ENCODE measurements at regions not wholly inside any gene's neighbourhood (a gene's known extent, or its start where the extent isn't known, plus 50 kb on each side); places are given as distances from the start of the nearest gene placed in this dataset.
"Not testable (repeated sequence)": the region's sequence is repeated elsewhere in the genome, so short reads cannot be mapped to it uniquely, and the experiment has no call there.

DNA sequence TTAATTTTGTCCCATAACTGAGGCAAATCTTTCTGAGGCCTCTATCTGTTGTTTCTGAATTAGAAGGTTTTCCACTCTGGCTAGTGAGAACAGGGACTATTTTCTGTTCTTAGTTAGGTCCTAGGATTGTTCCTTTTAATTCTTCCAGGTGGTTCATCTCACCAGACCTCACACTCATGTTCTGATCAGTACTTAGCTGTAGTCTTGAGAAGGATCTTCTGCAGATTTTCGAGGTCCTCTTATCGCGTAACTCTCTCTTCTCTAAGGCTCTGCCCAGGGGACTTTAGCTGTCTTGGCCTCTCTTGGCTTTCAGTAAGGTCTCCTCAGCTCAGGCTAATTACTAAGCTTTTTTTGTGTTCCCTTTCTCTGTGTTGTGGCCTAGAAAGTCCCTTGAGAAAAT is 201.1 kb downstream of the ETNK1 start:
- H3K36me3 ChIP-seq (ENCODE audit: insufficient read depth, low read length): no peaks in the 10 kb centered on the region
- H3K79me2 ChIP-seq (ENCODE audit: insufficient read depth, low read length): no peaks in the 10 kb centered on the region
- H2AFZ ChIP-seq (ENCODE audit: low read length): no peak overlapping the region
- no peaks in the 10 kb centered on the region for H3K9me3 ChIP-seq (ENCODE audit: insufficient read depth, low read depth, low read length)
- no peak overlapping the region for H3K4me3 ChIP-seq (ENCODE audit: low read length, poor library complexity, severe bottlenecking)
- H3F3A ChIP-seq (ENCODE audit: low read depth): no peaks in the 10 kb centered on the region
- no peaks in the 10 kb centered on the region for H3K27me3 ChIP-seq (ENCODE audit: insufficient read depth, low read length, poor library complexity, severe bottlenecking)
- H3K9me2 ChIP-seq (replicated peaks; ENCODE audit: low read depth, low read length): no peaks in the 10 kb centered on the region
- TF ChIP-seq, protein P1, sequence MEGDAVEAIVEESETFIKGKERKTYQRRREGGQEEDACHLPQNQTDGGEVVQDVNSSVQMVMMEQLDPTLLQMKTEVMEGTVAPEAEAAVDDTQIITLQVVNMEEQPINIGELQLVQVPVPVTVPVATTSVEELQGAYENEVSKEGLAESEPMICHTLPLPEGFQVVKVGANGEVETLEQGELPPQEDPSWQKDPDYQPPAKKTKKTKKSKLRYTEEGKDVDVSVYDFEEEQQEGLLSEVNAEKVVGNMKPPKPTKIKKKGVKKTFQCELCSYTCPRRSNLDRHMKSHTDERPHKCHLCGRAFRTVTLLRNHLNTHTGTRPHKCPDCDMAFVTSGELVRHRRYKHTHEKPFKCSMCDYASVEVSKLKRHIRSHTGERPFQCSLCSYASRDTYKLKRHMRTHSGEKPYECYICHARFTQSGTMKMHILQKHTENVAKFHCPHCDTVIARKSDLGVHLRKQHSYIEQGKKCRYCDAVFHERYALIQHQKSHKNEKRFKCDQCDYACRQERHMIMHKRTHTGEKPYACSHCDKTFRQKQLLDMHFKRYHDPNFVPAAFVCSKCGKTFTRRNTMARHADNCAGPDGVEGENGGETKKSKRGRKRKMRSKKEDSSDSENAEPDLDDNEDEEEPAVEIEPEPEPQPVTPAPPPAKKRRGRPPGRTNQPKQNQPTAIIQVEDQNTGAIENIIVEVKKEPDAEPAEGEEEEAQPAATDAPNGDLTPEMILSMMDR (conservative IDR thresholded peaks at IDR 0.05; ENCODE audit: low read length): no peak
- TF ChIP-seq EZH2phosphoT487 (IDR thresholded peaks at IDR 0.05; ENCODE audit: borderline replicate concordance): no peak
- H3K4me1 ChIP-seq (ENCODE audit: insufficient read depth, low read length, poor library complexity, severe bottlenecking): no peaks in the 10 kb centered on the region
- H3K4me2 ChIP-seq (ENCODE audit: low read depth, low read length, poor library complexity, severe bottlenecking): no peak overlapping the region
- H3K9ac ChIP-seq (ENCODE audit: low read depth, low read length, poor library complexity, severe bottlenecking): no peak overlapping the region
- no peaks in the 10 kb centered on the region for H4K20me1 ChIP-seq (ENCODE audit: insufficient read depth, low read length, poor library complexity, severe bottlenecking)

DNA sequence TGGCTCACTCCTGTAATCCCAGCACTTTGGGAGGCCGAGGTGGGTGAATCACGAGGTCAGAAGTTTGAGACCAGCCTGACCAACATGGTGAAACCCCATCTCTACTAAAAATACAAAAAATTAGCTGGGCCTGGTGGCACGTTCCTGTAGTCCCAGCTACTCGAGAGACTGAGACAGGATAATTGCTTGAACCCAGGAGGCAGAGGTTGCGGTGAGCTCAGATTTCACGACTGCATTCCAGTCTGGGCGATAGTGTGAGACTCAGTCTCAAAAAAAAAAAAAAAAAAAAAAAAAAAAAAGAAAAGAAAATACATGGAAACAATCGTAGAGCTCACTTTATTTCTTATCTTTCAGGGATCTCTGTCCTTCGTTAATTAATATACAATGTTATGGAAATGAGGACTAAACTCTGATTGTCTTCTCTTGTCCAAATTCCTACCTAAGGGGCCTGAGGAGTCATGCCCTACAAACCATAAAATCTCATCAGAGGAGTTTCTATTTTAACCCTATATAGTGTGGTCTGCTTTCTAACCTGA is 201.5 kb downstream of the ETNK1 start:
- H3K9me2 ChIP-seq (replicated peaks; ENCODE audit: low read depth, low read length); H3K4me3 ChIP-seq (ENCODE audit: low read length, poor library complexity, severe bottlenecking); H3K4me1 ChIP-seq (ENCODE audit: insufficient read depth, low read length, poor library complexity, severe bottlenecking); H3K27me3 ChIP-seq (ENCODE audit: insufficient read depth, low read length, poor library complexity, severe bottlenecking); H3F3A ChIP-seq (ENCODE audit: low read depth); H3K79me2 ChIP-seq (ENCODE audit: insufficient read depth, low read length); H2AFZ ChIP-seq (ENCODE audit: low read length); H3K9ac ChIP-seq (ENCODE audit: low read depth, low read length, poor library complexity, severe bottlenecking); H4K20me1 ChIP-seq (ENCODE audit: insufficient read depth, low read length, poor library complexity, severe bottlenecking); H3K36me3 ChIP-seq (ENCODE audit: insufficient read depth, low read length); H3K4me2 ChIP-seq (ENCODE audit: low read depth, low read length, poor library complexity, severe bottlenecking); H3K9me3 ChIP-seq (ENCODE audit: insufficient read depth, low read depth, low read length): not testable (repeated sequence)

DNA sequence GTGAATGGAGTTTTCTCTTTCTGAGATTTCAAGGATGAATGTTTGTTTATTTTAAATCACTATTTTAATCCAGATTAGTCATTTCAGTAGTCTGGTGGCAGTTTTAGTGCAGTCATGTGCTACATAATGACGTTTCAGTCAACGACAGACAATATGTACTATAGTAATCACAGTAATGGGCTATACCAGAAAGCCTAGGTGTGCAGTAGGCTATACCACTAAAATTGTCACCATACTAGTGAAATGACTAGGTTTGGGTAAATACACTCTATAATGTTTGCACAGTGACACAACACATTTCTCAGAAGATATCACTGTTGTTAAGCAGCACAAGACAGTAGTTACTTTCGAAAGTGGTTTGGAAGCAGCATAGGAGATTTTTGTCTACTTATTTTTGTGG is 203.1 kb downstream of the ETNK1 start:
- Histone ChIP-seq H3K9me2 (replicated peaks; ENCODE audit: low read depth, low read length) (no peaks in the 10 kb centered on the region), H3K4me2 (ENCODE audit: low read depth, low read length, poor library complexity, severe bottlenecking) (no peak overlapping the region), H3K4me1 (ENCODE audit: insufficient read depth, low read length, poor library complexity, severe bottlenecking) (no peaks in the 10 kb centered on the region), H3K9me3 (ENCODE audit: insufficient read depth, low read depth, low read length) (no peaks in the 10 kb centered on the region), H3K4me3 (ENCODE audit: low read length, poor library complexity, severe bottlenecking) (no peak overlapping the region), H3K27me3 (ENCODE audit: insufficient read depth, low read length, poor library complexity, severe bottlenecking) (no peaks in the 10 kb centered on the region), H3K36me3 (ENCODE audit: insufficient read depth, low read length) (no peaks in the 10 kb centered on the region), H3F3A (ENCODE audit: low read depth) (no peaks in the 10 kb centered on the region), H4K20me1 (ENCODE audit: insufficient read depth, low read length, poor library complexity, severe bottlenecking) (no peaks in the 10 kb centered on the region), H3K79me2 (ENCODE audit: insufficient read depth, low read length) (no peaks in the 10 kb centered on the region), H2AFZ (ENCODE audit: low read length) (no peak overlapping the region), H3K9ac (ENCODE audit: low read depth, low read length, poor library complexity, severe bottlenecking) (no peak overlapping the region)
- no peak for TF ChIP-seq EZH2phosphoT487 (IDR thresholded peaks at IDR 0.05; ENCODE audit: borderline replicate concordance)
- TF ChIP-seq, protein P1 (conservative IDR thresholded peaks at IDR 0.05; ENCODE audit: low read length): no peak

DNA sequence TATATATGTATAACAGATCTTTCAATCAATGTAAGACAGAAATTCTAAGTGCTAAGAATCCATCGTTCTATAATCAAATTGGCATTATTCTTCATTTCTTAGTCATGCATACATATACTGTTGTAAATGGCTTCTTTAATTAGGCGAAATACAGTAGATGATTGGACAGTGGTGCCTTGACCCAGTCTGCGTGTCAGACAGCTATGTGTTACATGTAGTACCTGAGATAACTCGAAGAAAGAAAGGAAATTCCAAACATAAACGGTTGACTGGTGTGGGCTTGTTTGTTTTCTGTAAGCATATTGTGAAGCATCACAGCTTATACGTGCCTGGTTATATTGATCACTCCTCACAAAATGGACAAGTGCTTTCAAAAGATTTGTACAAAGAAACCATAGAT is 210.5 kb downstream of the ETNK1 start:
- H3K79me2 ChIP-seq (ENCODE audit: insufficient read depth, low read length): no peaks in the 10 kb centered on the region
- H3K9ac ChIP-seq (ENCODE audit: low read depth, low read length, poor library complexity, severe bottlenecking): no peak overlapping the region
- no peak for TF ChIP-seq EZH2phosphoT487 (IDR thresholded peaks at IDR 0.05; ENCODE audit: borderline replicate concordance)
- TF ChIP-seq, protein P1 (conservative IDR thresholded peaks at IDR 0.05; ENCODE audit: low read length): no peak
- no peaks in the 10 kb centered on the region for H3K9me2 ChIP-seq (replicated peaks; ENCODE audit: low read depth, low read length)
- no peak overlapping the region for H2AFZ ChIP-seq (ENCODE audit: low read length)
- no peaks in the 10 kb centered on the region for H3K27me3 ChIP-seq (ENCODE audit: insufficient read depth, low read length, poor library complexity, severe bottlenecking)
- no peaks in the 10 kb centered on the region for H3K36me3 ChIP-seq (ENCODE audit: insufficient read depth, low read length)
- no peaks in the 10 kb centered on the region for H4K20me1 ChIP-seq (ENCODE audit: insufficient read depth, low read length, poor library complexity, severe bottlenecking)
- H3K9me3 ChIP-seq (ENCODE audit: insufficient read depth, low read depth, low read length): no peaks in the 10 kb centered on the region
- no peaks in the 10 kb centered on the region for H3F3A ChIP-seq (ENCODE audit: low read depth)
- H3K4me2 ChIP-seq (ENCODE audit: low read depth, low read length, poor library complexity, severe bottlenecking): no peak overlapping the region
- H3K4me1 ChIP-seq (ENCODE audit: insufficient read depth, low read length, poor library complexity, severe bottlenecking): no peaks in the 10 kb centered on the region
- H3K4me3 ChIP-seq (ENCODE audit: low read length, poor library complexity, severe bottlenecking): no peak overlapping the region

Data from Loucy (cell line).